ENCODE measurements at regions not wholly inside any gene's neighbourhood (a gene's known extent, or its start where the extent isn't known, plus 50 kb on each side); places are given as distances from the start of the nearest gene placed in this dataset. TPM values are rescaled to one million over a fixed set of nuclear protein-coding genes. Genes with fewer than 3 reads are reported as not detected.

DNA sequence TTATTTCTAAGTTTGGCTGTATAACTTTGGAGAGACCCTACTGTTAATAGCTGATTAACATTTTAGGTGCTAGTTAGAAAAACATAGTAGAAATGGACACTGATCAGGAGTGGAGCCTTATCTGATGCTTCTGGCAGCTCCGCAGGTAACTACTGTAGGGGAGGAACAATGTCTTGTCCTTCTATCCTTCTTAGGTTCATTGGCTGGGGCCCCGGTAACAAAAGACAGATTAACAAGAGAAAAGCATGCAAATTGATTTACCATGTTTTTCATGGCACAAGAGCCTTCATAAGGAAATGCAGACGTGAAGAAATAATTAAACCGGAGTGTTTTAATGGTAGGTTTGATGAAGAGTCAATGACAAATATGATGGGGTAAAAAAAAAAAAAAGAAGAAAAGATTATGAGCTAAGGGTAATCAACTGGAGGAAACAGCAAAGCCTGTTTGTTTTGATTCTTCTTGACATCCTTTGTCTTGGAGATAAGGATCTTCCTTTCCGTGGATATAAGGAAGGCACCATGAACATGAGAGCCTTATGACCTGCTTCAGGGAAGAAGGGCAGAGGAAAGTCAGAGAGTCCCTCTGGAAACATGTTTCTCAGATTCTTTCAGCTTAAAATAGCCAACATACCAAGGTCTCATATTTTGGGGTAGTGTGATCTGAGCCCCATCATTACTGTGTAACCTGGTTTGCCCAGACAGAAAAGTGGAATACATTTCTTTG is 62.4 kb upstream of the GCFC2 start:
- H3K27me3 ChIP-seq: no peaks in the 10 kb centered on the region
- no peak for TF ChIP-seq POLR2A (IDR thresholded peaks at IDR 0.05)
- TF ChIP-seq CTCF (IDR thresholded peaks at IDR 0.05): no peak
- H3K27ac ChIP-seq: no peak overlapping the region
- no peak for DNase-seq
- H3K9me3 ChIP-seq: no peaks in the 10 kb centered on the region
- no peak overlapping the region for H3K4me3 ChIP-seq
- no peaks in the 10 kb centered on the region for H3K36me3 ChIP-seq
- H3K4me1 ChIP-seq: no peaks in the 10 kb centered on the region
- intact Hi-C loops (cut with DNase I; ENCODE audit: low total_unique reads): no loop called here

DNA sequence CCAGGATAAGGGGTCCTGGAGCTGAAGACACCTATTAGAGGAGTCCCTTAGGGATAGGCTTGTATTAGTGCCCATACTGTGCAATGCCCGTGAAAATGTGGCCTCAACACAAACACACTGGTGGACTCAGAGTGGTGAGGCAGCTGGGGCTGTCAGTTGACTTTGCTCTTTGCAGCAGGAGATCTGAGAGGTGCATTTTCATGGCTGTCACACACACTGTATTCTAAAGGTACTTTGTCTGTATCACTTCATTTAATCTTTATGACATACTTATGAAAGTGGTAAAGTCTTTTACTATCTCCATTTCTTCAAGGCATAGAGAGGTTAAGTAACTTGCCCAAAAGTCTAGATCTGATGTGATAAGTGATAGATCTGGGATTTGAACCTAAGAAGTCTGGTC is 55.1 kb upstream of the GCFC2 start:
- intact Hi-C loops (cut with DNase I; ENCODE audit: low total_unique reads): no loop called here
- no peaks in the 10 kb centered on the region for H3K4me1 ChIP-seq
- no peaks in the 10 kb centered on the region for H3K27me3 ChIP-seq
- no peak overlapping the region for H3K27ac ChIP-seq
- TF ChIP-seq POLR2A (IDR thresholded peaks at IDR 0.05) (no peak), CTCF (IDR thresholded peaks at IDR 0.05) (no peak)
- no peaks in the 10 kb centered on the region for H3K36me3 ChIP-seq
- H3K4me3 ChIP-seq: no peak overlapping the region
- H3K9me3 ChIP-seq: no peaks in the 10 kb centered on the region
- no peak for DNase-seq

DNA sequence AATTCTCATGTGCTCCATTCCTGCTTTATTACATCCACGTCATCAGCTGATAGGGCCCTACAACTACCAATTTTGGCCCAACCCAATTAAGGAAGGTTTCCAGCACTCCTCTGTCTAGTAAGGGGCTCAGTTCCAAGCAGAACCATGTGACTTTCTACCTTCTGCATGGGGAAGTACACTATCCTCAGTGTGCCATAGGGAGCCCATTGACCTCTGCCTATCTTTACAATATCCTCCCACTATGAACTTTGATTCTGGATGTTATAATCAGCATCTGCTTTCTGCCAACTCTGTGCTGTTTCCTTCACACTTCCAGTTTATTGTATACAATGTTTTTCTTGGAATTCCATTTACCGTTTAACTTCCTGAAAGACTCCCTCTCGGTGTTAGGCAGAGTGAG is 53.9 kb upstream of the GCFC2 start:
- Histone ChIP-seq H3K27ac (no peak overlapping the region), H3K9me3 (no peaks in the 10 kb centered on the region), H3K4me1 (no peaks in the 10 kb centered on the region), H3K36me3 (no peaks in the 10 kb centered on the region), H3K4me3 (no peak overlapping the region), H3K27me3 (no peaks in the 10 kb centered on the region)
- TF ChIP-seq POLR2A (IDR thresholded peaks at IDR 0.05): no peak
- no peak for TF ChIP-seq CTCF (IDR thresholded peaks at IDR 0.05)
- DNase-seq: no peak
- intact Hi-C loops (cut with DNase I; ENCODE audit: low total_unique reads): no loop called here

Small RNA genes lying in the stretch of these regions (small RNA-seq; reads per million reads assigned to genes)
- gene RN7SKP164: not detected

All from uterus (tissue), 3 donors.